ENCODE measurements at regions not wholly inside any gene's neighbourhood (a gene's known extent, or its start where the extent isn't known, plus 50 kb on each side); places are given as distances from the start of the nearest gene placed in this dataset.

GRCh38 chr2:114044985-114045384, 155.1 kb downstream of the ACTR3 start:
- no TSS peak for BruUV-seq (replicated peaks)
- H3K79me2 ChIP-seq (ENCODE audit: insufficient read depth, low read depth, low read length): no peaks in the 10 kb centered on the region
- no peaks in the 10 kb centered on the region for H3K9me3 ChIP-seq (ENCODE audit: low read length)
- TF ChIP-seq EZH2phosphoT487 (IDR thresholded peaks at IDR 0.05; ENCODE audit: borderline replicate concordance, low read depth, low read length): no peak
- TF ChIP-seq CTCF (conservative IDR thresholded peaks at IDR 0.05; ENCODE audit: low read length): no peak
- H3K27ac ChIP-seq (ENCODE audit: low read depth, low read length, poor library complexity, severe bottlenecking): no peak overlapping the region
- intact Hi-C loops (cut with micrococcal nuclease; ENCODE audit: unreplicated experiment): no loop called here
- no peaks in the 10 kb centered on the region for H3K4me1 ChIP-seq (ENCODE audit: insufficient read depth, low read length, poor library complexity, severe bottlenecking)
- no peak overlapping the region for H2AFZ ChIP-seq (ENCODE audit: low read length)
- no peak overlapping the region for H3K4me3 ChIP-seq (ENCODE audit: low read depth, low read length, poor library complexity, severe bottlenecking)
- no peaks in the 10 kb centered on the region for H4K20me1 ChIP-seq (ENCODE audit: insufficient read depth, low read length)
- no peak for DNase-seq (ENCODE audit: low spot score)
- POLR2A ChIA-PET: interaction anchor here (0.5 kb wide), 1 partner anchor 12 kb away, joined by 3 read pairs; no protein-coding TSS in a partner anchor
- no peak overlapping the region for H3K4me2 ChIP-seq (ENCODE audit: low read length)
- CTCF ChIA-PET (ENCODE audit: unreplicated experiment): no interaction called here
- no peaks in the 10 kb centered on the region for H3K9me2 ChIP-seq (ENCODE audit: insufficient read depth, low read length)
- H3K36me3 ChIP-seq (ENCODE audit: insufficient read depth, low read length): no peaks in the 10 kb centered on the region

GRCh38 chr2:114046373-114046772, 156.5 kb downstream of the ACTR3 start:
- no TSS peak for BruUV-seq (replicated peaks)
- Histone ChIP-seq H2AFZ (ENCODE audit: low read length) (no peak overlapping the region), H3K36me3 (ENCODE audit: insufficient read depth, low read length) (no peaks in the 10 kb centered on the region), H3K4me1 (ENCODE audit: insufficient read depth, low read length, poor library complexity, severe bottlenecking) (no peaks in the 10 kb centered on the region), H3K79me2 (ENCODE audit: insufficient read depth, low read depth, low read length) (no peaks in the 10 kb centered on the region), H3K4me2 (ENCODE audit: low read length) (no peak overlapping the region), H3K27ac (ENCODE audit: low read depth, low read length, poor library complexity, severe bottlenecking) (no peak overlapping the region), H3K9me2 (ENCODE audit: insufficient read depth, low read length) (no peaks in the 10 kb centered on the region), H4K20me1 (ENCODE audit: insufficient read depth, low read length) (no peaks in the 10 kb centered on the region), H3K4me3 (ENCODE audit: low read depth, low read length, poor library complexity, severe bottlenecking) (no peak overlapping the region), H3K9me3 (ENCODE audit: low read length) (no peaks in the 10 kb centered on the region)
- ChIA-PET POLR2A (interaction anchor here (0.7 kb wide), 1 partner anchor 104 kb away, joined by 3 read pairs; no protein-coding TSS in a partner anchor), CTCF (ENCODE audit: unreplicated experiment) (no interaction called here)
- TF ChIP-seq CTCF (conservative IDR thresholded peaks at IDR 0.05; ENCODE audit: low read length): no peak
- TF ChIP-seq EZH2phosphoT487 (IDR thresholded peaks at IDR 0.05; ENCODE audit: borderline replicate concordance, low read depth, low read length): no peak
- intact Hi-C loops (cut with micrococcal nuclease; ENCODE audit: unreplicated experiment): no loop called here
- no peak for DNase-seq (ENCODE audit: low spot score)

GRCh38 chr2:114046866-114047435, 157.1 kb downstream of the ACTR3 start:
- CTCF ChIA-PET (ENCODE audit: unreplicated experiment): no interaction called here
- no peaks in the 10 kb centered on the region for H3K4me1 ChIP-seq (ENCODE audit: insufficient read depth, low read length, poor library complexity, severe bottlenecking)

More at GRCh38 chr2:114046866-114047435, 157.1 kb downstream of the ACTR3 start:
- H3K9me3 ChIP-seq (ENCODE audit: low read length): no peaks in the 10 kb centered on the region
- TF ChIP-seq CTCF (conservative IDR thresholded peaks at IDR 0.05; ENCODE audit: low read length) (no peak), EZH2phosphoT487 (IDR thresholded peaks at IDR 0.05; ENCODE audit: borderline replicate concordance, low read depth, low read length) (no peak)
- no TSS peak for BruUV-seq (replicated peaks)
- no peaks in the 10 kb centered on the region for H3K36me3 ChIP-seq (ENCODE audit: insufficient read depth, low read length)
- no peak overlapping the region for H3K27ac ChIP-seq (ENCODE audit: low read depth, low read length, poor library complexity, severe bottlenecking)
- no peaks in the 10 kb centered on the region for H3K9me2 ChIP-seq (ENCODE audit: insufficient read depth, low read length)
- no peak overlapping the region for H3K4me3 ChIP-seq (ENCODE audit: low read depth, low read length, poor library complexity, severe bottlenecking)
- no peak for DNase-seq (ENCODE audit: low spot score)
- intact Hi-C loops (cut with micrococcal nuclease; ENCODE audit: unreplicated experiment): no loop called here
- no peak overlapping the region for H2AFZ ChIP-seq (ENCODE audit: low read length)
- H4K20me1 ChIP-seq (ENCODE audit: insufficient read depth, low read length): no peaks in the 10 kb centered on the region
- H3K79me2 ChIP-seq (ENCODE audit: insufficient read depth, low read depth, low read length): no peaks in the 10 kb centered on the region
- POLR2A ChIA-PET: no interaction called here
- H3K4me2 ChIP-seq (ENCODE audit: low read length): no peak overlapping the region

Data from OCI-LY7 (cell line).